NAMALWA (cell line): ENCODE measurements at regions not wholly inside any gene's neighbourhood (a gene's known extent, or its start where the extent isn't known, plus 50 kb on each side); places are given as distances from the start of the nearest gene placed in this dataset.
A peak's percentile ranks its signal among the peaks of the same experiment; 100 is the strongest.
"Not testable (repeated sequence)": the region's sequence is repeated elsewhere in the genome, so short reads cannot be mapped to it uniquely, and the experiment has no call there.

Experiments used
- DNase-seq: peaks from one replicate; pipeline ENCODE4 v3.0.0-alpha.2; 2015; ENCODE audit warnings: low spot score

DNA sequence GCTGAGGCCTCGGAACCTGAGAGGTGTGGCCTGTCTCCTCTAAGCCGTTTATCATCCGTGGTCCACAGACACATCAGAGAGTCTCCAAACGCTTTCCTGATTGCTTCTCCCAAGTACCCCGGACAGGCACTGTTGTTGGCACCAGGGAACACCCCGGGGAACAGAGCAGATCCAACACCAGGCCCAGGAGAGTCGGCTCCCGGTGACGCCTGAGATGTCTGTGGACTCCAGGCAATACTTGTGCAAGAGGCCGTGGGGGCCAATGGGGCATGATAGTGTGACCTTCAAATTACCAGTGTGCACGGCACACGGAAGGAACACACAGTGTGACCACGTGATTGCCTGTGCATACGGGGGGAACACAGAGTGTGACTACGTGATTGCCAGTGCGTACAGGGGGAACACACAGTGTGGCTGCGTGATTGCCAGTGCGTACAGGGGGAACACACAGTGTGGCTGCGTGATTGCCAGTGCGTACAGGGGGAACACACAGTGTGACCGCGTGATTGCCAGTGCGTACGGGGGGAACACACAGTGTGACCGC lies 136.6 kb downstream of the RTP5 start:
- DNase-seq, result not testable (repeated sequence)

DNA sequence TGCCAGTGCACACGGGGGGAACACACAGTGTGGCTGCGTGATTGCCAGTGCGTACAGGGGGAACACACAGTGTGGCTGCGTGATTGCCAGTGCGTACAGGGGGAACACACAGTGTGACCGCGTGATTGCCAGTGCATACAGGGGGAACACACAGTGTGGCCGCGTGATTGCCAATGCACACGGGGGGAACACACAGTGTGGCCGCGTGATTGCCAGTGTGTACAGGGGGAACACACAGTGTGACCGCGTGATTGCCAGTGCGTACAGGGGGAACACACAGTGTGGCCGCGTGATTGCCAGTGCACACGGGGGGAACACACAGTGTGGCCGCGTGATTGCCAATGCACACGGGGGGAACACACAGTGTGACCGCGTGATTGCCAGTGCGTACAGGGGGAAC lies 139.4 kb downstream of the RTP5 start:
- not testable (repeated sequence) for DNase-seq

DNA sequence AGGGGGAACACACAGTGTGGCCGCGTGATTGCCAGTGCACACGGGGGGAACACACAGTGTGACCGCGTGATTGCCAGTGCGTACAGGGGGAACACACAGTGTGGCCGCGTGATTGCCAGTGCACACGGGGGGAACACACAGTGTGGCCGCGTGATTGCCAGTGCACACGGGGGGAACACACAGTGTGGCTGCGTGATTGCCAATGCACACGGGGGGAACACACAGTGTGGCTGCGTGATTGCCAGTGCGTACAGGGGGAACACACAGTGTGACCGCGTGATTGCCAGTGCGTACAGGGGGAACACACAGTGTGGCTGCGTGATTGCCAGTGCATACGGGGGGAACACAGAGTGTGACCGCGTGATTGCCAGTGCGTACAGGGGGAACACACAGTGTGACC lies 140.3 kb downstream of the RTP5 start:
- DNase-seq, result not testable (repeated sequence)

DNA sequence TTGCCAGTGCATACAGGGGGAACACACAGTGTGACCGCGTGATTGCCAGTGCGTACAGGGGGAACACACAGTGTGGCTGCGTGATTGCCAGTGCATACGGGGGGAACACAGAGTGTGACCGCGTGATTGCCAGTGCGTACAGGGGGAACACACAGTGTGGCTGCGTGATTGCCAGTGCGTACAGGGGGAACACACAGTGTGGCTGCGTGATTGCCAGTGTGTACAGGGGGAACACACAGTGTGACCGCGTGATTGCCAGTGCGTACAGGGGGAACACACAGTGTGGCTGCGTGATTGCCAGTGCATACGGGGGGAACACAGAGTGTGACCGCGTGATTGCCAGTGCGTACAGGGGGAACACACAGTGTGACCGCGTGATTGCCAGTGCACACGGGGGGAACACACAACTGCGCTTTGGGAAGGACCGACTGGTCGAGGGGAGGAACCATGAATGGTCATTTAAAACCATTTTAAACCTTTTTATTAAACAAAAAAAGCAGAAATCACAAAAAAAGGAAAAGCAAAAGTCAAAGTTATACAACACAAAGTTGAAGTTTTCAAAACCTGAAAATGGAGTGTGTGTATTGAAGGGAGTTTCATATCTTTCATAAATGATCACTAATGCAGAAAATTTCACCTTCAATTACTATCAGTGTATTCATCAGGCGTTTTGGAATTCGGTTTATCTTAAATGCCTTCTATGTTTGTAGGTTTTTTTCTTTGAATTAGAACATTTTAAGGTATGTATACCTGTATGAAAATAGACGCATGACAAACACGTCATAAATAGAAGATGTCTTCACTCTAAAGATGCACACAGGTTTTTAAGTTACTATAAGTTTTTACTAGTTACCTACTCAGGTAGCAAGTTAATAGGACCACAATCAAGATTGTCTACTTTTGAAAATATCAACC lies 141.0 kb downstream of the RTP5 start:
- DNase-seq, result peak; percentile 19

DNA sequence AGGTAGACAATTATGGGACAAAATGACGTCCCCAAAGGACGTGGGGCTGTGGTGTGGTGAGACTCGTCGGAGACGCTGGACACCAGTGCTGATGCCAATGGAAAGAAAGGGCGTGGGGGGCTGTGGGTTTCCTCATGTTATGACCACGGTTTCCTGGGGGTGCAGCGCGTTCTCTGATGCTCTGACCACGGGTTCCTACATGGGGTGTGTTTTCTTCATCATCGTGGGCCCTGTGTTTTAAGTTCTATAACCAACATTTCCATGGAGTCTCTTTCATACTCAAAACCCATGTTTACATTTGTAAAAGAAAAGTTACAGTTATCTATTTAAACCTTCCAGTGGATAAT lies 141.6 kb downstream of the RTP5 start:
- DNase-seq, result no peak

DNA sequence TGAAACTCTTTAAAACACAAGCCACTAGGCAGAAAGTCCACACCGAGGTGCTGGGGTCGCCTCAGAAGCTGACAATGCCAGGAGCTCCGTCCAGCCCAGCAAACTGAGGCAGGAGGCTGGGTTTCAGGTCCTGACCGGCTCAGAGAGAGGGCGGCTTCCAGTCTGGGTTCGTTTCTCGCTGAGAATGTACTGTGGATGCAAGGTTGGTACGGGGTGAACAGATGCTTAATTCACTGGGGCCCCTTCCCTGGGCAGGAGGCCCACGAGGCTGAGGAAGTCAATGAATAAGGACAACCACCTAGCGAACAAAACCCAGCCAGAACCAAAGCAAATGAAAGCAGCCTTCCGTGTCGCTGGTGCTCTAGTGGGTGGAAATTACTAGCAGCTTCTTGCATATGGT lies 142.0 kb downstream of the RTP5 start:
- DNase-seq, result no peak

DNA sequence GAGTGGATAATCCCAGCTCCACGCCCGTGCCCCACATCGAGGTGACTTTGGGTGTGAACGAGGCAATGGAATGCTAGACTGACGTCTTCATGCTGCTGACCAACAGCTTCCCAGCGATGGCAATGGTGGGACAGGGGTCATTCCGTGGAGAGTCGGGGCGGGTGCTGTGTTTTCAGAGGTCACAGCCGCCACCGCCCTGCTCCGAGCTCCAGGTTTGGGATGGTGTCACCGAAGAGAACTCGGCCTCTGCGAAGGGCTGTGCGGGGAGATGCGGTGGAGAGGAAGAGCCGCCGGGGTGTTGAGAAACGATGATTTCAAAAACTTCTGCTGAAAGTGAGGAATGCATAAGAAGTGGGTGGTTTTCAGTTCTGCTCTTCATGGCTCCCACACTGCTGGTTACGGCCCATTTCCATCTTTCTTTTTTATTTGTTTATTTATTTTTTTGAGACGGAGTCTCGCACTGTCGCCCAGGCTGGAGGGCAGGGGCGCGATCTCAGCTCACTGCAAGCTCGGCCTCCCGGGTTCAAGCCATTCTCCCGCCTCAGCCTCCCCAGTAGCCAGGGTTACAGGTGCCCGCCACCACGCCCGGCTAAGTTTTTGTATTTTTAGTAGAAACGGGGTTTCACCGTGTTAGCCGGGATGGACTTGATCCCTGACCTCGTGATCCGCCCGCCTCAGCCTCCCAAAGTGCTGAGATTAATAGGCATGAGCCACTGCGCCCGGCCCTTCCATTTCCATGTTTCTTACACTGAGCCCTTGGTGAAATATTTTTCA lies 142.6 kb downstream of the RTP5 start:
- DNase-seq, result no peak

DNA sequence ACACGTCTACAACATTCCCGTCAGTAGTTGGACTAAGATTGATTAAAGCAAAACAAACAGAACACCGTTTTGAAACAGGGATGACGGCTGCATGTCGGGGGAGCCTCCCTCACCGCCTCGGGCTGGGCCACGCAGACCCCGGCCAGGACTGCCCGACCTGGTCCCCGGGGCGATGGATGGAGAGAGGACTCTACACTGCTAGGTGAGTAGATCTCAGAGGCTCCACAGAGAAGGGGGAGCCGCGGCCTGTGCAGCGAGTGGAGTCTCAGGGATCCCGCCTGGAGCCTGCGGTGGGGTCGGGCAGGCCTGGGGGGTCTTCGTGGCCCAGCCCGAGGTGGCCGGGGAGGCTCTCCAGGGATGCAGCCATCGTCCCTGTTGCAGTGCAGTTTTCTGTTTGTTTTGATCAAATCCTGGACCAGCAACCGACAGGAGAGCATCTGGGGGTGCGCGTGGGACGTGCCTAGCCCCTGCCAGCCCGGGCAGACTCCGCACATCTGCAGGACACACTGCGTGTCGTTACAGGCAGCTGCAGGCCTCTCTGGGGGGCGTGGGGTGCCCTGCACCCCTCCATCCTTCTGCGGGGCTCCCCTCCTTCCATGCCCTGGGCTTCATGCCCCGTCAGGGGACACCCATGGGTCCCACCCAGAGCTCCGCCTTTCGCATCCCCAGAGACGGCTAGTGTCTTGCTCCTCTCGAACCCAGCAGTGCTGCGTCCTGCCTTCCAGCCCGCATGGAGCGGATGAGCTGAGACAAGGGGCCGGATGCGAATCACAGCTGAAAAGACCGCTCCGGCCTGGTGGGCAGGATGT lies 143.6 kb downstream of the RTP5 start:
- no peak for DNase-seq

DNA sequence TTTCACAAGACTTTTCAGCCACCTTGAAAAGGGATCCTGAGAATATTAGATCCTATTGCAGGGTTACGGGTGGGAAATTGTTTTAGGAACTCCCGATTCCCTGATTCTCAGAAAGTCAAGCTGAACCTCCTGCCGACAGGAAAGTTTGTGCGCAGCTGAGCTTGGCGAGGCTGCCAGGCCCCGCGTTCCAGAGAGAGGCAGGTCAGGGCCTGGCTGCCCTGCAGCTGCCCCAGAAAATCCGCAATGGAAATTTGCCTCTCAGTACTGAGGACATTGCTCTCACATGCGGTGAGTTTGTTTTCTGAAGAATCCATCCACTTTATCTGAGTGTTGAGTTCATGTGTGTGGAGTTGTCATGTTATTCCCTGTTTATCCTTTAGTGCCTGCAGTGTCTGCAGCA lies 144.2 kb downstream of the RTP5 start:
- DNase-seq, result no peak

DNA sequence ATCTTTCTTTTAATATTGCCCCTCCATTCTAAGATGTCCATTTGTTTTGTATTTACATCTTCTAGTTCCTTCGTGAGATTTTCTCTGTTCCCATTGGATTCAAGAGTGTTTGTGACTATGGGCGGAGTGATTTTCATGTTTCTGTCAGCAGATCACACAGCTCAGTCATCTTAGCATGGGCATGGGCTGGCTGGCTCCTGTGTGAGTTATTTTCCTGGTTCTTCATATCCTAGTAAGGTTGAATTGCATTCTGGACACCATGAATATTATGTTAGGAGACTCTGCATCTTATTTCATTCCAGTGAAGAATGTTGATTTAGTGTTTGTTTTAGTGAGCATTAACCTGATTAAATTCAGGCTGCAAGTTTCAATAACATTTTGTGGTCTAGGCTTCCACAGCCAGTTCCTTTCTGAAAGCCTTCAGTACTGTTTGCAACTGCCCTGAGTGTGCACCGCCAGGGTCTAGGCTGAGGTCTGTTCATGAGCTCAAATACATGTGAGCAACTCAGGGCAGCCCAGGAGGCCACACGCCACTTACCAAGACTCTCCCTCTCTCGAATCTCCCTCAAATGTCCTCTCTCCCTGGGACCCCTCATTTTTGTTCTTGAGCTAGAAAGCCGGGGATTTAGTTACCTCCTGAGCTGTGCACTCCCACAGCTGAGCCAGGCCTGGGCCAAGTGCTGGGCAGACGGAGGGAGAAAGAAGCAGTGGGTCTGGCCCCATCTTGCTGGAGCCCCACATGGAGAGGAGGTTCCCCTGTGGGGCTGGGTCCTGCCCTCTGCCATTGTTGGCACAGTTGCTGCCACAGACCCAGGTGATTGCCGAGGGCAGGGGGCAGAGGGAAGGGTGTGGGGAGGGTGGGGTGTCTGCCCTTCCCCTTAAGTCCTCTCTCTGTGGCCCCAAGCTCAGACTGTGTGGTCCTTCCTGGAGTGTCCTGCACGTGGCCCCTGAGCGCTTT lies 145.9 kb downstream of the RTP5 start:
- no peak for DNase-seq

DNA sequence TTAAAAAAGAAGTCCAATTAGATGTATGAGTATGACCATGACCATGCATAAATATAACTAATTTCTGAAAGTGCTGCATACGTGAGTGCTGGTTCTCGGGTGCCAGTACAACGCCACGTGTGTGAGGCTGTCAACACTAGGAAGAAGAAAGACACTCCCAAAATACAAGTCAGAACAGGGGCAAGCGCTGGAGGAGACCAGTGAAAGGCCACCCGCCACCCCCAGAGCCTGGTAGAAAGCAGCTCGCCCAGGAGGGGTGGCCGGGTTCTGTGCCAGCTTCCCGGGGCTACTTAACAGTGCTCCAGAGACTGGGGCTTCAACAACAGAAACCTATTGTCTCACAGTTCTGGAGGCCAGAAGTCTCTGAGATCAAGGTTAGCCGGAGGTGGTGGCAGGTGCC lies 147.6 kb downstream of the RTP5 start:
- DNase-seq, result no peak

DNA sequence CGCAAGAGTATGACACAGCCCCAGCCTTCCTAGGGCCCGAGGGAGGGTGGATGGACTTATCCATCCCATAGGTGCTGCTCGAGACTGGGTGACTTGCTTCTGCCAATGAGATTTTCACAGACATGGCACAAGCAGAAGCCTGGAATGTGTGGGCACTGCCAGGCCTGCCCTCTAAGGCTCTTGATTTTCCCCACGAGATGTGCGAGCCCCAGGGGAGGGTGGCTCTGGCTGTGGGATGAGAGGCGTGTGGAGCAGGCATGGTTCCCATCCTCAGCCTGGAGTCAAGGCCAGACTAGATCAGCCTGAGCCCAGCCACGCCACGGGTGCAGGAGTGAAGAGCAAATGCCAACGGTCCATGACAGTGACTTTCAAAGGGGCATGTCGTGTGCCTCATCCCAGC lies 148.9 kb downstream of the RTP5 start:
- DNase-seq, result not testable (repeated sequence)

DNA sequence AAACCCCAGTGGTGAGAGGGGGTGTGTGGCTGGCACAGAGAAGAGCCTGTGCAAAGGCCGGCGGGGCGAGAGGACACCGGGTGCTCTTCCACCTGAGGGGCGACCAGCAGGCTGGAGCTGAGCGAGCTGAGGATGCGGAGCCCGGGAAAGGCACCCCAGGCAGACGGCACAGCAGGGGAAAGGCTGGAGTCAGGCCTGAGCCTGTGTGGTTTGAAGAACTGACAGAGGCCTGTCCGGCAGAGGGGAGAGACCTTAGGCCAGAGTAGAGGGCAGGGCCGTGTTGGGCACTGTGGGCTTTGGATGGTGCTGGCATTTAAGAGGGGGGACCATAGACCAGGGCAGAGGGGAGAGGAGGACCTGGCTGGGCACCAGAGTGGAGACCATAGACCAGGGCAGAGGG lies 149.8 kb downstream of the RTP5 start:
- no peak for DNase-seq

DNA sequence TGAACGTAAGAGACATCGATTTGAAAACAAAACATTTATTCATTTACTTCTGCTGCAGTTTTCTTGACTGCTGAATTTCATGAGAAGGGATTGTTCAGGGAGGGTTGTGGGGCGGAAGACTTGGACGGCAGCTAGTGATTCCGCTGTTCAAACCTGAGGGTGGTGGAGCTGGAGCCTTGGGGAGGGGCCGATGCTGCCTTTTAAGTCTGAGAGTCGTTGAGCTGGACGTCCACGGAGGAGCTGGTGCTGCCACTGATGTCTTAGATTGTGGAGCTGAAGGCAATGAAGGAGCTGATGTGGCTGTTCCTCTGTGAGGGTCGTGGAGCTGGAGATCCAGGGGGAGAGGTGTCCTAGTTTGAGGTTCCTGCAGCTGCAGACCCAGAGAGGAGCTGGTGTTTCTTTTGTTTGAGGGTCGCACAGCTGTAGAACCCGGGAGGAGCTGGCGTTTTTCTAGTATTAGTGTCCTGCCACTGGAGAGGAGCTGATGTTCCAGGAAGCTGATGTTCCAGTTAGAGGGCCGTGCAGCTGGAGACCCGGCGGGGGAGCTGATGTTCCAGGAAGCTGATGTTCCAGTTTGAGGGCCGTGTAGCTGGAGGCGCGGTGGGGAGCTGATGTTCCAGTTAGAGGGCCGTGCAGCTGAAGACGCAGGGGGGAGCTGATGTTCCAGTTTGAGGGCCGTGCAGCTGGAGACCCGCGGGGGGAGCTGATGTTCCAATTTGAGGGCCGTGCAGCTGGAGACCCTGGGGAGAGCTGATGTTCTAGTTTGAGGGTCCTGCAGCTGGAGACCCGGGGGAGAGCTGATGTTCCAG lies 150.9 kb downstream of the RTP5 start:
- DNase-seq, result peak; percentile 47

DNA sequence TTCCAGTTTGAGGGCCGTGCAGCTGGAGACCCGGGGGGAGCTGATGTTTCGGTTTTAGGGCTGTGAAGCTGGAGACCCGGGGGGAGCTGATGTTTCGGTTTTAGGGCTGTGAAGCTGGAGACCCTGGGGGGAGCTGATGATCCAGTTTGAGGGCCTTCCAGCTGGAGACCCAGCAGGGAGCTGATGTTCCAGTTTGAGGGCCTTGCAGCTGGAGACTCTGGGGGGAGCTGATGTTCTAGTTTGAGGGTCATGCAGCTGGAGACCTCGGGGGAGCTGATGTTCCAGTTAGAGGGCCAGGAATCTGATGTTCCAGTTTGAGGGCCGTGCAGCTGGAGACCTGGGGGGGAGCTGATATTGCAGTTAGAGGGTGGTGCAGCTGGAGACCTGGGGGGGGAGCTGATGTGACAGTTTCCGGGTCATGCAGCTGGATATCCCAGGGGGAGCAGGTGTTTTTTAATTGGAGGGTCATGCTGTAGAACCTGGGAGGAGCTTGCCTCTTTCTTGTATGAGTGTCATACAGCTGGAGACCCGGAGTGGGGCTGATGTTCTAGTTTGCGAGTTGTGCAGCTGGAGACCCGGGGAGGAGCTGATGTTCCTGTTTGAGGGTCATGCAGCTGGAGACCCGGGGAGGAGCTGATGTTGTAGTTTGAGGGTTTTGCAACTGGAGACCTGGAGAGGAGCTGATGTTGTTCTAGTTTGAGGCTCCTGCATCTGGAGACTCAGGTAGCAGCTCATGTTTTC lies 153.2 kb downstream of the RTP5 start:
- DNase-seq, result peak; percentile 73

DNA sequence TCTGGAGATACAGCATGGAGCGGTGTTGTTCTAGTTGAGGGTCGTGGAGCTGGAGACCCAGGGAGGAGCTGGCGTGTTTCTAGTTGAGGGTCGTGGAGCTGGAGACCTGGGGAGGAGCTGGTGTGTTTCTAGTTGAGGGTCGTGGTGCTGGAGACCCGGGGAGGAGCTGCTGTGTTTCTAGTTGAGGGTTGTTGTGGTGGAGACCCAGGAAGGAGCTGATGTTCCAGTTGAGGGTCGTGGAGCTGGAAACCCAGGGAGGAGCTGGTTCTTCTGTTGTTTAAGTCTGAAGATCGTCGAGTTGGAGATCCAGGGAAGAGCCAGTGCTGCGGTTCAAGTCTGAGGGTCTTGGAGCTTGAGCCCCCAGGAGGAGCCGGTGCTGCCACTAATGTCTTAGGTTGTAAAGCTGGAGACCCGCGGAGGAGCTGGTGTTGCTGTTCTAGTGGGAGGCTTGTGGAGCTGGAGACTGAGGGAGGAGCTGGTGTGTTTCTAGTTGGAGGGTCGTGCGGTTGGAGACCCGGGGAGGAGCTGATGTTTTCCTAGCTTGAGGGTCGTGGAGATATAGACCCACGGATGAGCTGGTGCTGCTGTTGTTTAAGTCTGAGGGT lies 155.3 kb downstream of the RTP5 start:
- no peak for DNase-seq

DNA sequence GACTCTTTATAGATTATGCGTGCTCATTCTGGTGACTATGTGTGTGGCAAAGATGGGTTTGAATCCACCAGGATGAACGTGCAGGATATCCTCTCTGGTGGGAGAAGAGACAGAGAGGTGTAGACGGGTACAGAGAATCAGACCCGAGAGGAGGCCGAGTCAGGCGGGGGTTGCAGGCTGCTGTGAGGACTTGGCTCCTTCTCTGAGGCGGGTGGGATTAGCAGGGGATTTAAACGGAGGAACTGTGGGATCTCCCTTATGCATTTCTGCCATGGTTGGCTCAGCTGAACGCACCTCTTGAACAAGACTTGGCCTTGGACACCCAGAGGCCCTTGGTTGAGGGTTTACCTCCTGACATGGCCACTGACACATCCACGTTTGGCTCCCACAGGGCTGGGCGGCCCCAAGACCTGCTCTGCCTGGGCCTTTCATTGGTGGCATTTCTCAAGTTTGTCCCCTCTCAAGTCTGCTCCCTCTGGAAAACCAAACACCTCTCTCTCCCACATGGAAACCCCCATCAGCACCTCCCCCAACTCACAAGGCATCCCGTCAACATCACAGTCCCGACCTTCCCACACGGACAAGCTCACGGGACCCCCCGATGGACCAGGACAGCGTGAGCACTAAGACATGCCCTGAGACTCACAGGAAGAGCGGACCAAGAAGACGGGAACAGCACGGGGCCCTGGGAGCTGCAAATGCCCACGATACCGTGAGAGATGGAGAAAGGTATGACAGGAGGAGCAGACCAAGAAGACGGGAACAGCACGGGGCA lies 158.3 kb downstream of the RTP5 start:
- DNase-seq, result no peak
